HG02870 (cell line): ENCODE measurements at regions not wholly inside any gene's neighbourhood (a gene's known extent, or its start where the extent isn't known, plus 50 kb on each side); places are given as distances from the start of the nearest gene placed in this dataset.
A peak's percentile ranks its signal among the peaks of the same experiment; 100 is the strongest.
"Not testable (repeated sequence)": the region's sequence is repeated elsewhere in the genome, so short reads cannot be mapped to it uniquely, and the experiment has no call there.

Experiments used
- ATAC-seq: cut with Tn5 transposase; IDR thresholded peaks from one replicate; pipeline ENCODE4 v1.9.1; 2021; ENCODE audit warnings: mild to moderate bottlenecking, moderate library complexity; ENCODE audit not compliant: unreplicated experiment

DNA sequence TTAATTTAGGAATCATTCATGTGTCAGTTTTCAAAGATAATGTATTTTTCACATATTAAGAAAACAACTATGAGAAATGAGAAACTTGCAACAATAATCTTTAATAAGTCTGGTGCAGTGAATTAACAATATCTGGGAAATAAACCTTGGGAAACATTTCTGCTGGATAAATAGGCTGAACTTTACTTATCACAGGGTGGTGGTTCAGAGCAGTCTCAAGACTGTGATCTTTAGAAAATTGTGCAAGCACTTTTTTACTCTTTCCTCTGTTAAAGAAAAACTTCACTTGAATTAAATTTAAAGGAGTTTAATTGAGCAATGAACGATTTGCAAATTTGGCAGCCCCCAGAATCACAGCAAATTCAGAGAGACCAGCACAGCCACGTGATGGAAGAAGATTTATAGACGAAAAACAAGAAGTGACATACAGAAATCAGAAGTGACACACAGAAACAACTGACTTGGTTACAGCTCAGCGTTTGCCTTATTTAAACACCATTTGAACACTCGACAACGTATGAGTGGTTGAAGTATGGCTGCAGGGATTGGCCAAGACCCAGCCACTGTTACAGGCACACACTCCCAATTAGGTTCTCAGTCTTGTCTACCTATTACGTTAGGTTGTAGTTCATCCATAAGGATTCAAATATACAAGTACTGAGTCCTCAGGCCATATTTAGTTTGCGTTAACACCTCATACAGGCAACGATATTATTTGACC, 631.9 kb downstream of the SLCO4C1 start:
- no peak for ATAC-seq

DNA sequence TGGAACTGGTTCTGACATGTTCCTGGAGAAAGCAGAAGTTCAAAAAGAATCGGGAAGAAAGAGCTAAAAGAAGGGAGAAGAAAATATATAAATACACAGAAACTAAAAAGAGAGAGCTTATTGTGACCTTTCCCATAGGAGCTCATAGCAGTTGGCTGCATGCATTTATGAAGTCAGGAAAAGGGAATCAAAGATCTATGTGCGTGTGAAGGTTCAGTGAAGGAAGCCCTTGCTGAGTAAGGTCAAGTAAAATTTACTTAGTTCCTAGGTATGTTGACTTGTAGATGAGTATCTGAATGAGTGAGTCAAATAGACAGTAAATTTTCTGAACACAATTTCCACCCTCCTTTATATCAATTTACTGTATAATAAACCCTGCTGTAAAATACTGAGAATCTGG, 632.5 kb downstream of the SLCO4C1 start:
- ATAC-seq = no peak

DNA sequence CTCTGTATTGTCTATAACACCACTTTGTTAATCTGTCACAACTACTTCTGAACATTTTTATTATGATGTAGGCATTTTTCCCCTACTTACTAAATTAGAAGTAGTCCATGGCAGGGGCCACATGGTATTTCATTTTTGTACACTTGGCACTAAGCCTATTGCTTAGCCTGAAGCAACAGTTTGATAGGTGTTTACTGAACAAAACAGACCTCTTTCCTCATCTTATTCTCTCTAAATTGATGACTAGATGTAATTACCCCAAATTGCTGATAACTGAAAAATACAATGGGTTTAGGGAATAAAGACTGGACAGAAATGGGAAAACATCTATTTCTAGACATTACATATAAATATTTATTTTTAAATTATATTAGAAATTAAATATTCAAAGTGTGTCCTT, 633.8 kb downstream of the SLCO4C1 start:
- ATAC-seq = no peak

DNA sequence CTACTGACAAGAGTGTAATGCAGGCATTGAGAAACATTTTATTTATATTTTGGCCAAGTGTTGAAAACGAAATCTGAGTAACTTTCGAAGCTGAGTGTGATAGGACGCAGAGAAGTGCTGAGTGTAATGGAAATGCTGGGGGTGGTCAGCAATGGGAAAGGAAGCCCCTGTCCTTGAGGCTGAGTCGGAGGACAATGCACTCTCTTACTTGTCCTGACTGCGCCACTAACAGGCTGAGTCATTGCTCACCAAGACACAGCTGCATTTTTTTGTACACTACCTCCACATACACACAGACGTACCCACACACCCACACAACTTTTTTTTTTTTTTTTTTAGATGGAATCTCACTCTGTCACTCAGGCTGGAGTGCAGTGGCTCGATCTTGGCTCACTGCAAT, 637.7 kb downstream of the SLCO4C1 start:
- no peak for ATAC-seq

DNA sequence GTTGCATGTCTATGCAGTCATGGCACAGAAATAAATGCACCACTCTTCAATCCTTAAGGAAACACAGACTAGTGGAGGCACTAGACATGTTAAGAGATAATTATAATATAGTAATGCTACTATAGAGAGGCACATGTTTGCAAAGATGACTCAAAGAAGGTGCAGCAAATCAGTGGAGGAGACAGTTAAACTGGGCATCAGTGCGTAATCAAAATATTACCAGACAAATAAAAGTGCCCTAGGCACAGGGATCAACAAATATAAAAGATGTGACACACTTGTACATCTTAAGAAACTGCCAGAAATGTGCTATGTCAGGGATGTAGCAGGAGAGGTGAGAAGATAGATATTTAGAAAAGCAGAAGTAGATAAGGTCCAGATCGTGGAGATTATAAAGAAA, 642.1 kb downstream of the SLCO4C1 start:
- no peak for ATAC-seq

DNA sequence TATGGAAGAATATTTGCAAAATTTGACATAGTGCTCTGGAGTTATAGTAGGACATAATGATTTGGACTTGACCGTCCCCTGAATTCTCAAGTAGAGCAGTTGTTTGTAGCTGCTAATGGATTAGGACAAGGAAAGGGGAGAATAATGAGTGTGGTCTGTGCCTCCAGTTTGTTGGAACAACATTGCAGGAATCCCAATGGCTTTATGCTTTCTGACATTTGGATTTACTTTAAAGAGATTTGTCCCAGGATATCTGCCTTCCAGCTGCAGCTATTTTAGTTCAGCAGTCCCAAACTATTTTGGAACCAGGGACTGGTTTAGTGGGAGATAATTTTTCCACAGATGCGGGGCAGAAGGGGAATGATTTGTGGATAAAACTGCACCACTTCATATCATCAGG, 648.2 kb downstream of the SLCO4C1 start:
- ATAC-seq = no peak

DNA sequence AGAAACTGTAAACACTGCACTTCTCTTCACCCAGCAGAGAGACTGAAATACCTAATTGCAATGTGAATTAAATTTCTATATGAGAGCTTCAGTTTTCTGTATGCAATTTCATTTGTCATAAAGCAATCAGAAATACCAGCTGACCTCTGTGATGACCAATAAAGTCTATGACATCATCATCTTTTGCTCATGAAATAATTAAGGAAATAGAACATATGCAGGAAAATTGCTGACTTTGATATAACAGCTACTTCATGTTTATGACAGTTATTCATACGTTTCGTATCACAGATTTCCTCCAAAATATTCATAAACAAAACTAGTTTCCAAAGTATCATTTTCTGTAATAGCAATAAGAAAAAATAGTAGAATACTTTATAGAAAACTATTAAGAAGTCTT, 652.3 kb downstream of the SLCO4C1 start:
- no peak for ATAC-seq

DNA sequence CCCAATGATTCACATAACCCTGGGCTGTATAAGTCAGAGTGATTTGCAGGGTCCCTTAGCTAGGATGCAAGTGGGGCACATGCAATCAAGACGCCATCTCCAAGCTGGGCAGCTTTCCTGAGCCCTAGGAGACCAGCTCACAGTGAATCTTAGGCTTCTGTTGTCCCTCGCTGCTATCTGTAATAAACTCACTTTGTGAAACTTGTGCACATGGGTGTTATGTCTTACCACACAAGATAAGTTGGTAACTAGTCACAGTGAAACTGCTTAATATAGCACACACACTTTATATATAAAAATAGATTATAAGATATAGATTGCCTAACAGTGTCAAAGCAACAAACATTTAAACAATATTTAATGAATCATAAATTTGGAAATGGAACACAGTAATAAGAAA, 658.5 kb downstream of the SLCO4C1 start:
- ATAC-seq = no peak

DNA sequence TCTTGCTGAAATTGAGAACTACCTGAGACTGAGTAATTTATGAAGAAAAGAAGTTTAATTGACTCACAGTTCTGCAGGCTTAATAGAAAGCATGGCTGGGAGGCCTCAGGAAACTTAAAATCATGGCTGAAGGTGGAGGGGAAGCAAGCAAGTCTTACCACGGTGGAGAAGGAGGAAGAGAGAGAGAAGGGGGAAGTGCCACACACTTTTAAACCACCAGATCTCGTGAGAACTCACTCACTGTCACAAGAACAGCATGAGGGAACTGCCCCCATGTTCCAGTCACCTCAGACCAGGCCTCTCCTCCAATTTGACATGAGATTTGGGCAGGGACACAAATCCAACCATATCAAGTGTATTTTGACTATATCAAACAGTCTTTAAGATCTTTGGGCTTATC, 668.3 kb downstream of the SLCO4C1 start:
- not testable (repeated sequence) for ATAC-seq

DNA sequence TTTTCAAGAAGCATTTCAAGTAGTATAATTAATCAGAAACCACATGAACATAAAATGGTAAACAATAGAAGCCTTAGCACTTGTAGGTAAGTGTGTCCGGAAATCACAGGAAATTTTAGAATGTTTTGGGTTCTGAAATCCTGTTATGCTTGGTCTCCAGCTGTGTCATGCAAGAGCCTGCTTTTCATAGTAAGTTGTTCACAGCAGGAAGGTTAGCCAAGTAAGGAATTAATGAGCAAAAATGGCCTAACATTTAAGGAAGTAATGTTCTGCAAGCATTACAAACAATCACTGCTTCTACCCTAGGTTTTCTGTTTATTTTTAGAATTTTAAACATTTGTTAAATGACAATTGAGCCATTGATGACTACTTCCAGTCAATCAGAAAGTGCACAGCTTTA, 669.5 kb downstream of the SLCO4C1 start:
- ATAC-seq = no peak

DNA sequence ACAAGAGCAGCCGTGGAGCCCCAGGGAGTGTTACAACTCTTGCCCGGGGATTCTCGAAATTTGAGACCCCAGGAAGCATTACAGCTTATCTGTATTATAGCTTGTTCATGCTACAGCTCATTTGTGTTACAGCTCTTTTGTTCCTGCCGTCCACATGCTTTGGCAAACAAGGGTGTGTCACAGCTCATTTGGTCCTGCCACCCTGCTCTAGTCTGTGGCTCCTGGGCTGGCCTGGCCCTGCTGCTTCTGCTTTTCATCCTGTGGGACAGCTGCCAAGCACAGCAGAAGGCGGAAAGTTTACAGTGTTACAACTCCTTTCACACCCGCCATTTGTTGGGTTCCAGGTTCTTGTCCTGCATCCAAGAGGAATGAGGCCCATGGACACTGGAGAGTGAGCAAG, 685.0 kb downstream of the SLCO4C1 start:
- no peak for ATAC-seq

DNA sequence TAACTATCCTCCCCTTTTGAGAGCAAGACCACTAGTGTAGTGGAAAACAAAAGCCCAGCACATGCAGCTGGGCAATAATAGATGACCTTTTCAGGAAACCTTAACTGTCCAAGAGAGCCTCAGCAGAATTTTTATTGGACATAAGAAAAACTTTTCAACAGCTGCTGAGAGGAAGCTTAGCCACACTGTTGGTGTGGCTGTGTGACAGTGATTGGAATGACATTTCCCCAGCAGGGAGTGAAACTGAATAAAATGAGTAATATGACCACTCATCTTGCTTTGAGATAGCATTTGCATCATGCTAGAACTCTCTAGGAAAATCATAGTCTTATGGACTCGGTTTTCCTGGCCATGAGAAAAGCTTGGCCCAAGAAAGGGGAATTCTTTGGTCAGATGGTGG, 687.8 kb downstream of the SLCO4C1 start:
- ATAC-seq = no peak

DNA sequence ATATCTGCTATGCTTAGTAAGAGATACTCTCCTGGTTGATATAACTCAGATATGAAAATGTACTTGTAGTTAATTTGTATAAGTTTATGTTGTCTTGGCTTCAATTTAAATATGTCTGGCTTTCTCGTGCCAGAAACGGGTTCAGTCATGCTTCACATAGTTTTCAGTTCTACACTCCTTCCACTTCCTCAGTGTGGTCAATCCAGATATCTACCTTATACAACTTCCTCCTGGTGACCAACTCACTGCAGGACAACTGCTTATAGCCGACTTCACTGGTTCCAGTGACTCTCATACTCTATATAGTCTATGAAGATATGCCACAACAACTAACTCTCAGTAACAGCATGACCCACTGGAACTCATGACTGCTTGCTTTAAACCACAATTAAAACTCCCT, 690.4 kb downstream of the SLCO4C1 start:
- peak; percentile 76 for ATAC-seq

DNA sequence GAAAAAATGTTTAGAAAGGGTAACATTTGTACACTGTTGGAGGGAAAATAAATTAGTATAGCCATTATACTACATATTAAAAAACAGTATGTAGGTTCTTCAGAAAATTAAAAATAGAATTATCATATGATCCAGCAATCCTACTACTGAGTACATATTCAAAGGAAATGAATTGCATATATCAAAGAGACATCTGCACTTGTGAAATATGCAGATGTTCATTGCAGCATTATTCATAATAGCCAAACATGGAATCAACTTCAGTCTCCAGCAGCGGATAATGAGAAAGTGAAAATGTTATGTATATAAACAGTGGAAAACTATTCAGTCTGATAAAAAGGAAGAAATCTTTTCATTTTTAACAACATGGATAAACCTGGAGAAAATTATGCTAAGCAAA, 695.5 kb downstream of the SLCO4C1 start:
- no peak for ATAC-seq

DNA sequence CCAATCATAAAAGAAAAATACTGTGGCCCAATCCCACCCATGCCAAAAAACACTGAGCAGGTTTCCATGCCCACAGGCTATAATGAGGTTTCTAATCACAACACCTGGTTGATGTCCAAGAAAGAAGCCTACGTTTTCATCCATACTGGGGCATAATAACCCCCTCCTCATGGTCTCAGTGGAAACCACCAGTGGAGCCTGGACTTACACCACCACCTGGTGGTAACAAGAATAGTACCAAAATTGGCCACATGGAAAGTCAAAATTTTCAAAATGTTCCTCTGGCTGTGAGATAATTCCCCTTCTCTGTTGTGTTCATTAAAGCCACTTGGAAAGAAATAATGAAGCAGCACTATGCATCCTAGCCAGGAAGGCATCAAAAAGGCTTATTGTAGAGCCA, 687.3 kb upstream of the ST8SIA4 start:
- no peak for ATAC-seq

DNA sequence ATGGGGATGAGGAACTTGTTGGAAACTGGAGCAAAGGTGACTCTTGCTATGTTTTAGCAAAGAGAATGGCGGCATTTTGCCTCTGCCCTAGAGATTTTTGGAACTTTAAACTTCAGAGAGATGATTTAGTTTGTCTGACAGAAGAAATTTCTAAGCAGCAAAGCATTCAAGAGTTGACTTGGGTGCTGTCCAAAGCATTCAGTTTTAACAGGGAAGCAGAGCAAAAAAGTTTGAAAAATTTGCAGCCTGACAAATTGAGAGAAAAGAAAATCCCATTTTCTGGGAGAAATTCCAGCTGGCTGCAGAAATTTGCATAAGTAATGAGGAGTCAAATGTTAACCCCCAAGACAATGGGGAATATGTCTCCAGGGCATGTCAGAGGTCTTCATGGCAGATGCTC, 682.3 kb upstream of the ST8SIA4 start:
- no peak for ATAC-seq

DNA sequence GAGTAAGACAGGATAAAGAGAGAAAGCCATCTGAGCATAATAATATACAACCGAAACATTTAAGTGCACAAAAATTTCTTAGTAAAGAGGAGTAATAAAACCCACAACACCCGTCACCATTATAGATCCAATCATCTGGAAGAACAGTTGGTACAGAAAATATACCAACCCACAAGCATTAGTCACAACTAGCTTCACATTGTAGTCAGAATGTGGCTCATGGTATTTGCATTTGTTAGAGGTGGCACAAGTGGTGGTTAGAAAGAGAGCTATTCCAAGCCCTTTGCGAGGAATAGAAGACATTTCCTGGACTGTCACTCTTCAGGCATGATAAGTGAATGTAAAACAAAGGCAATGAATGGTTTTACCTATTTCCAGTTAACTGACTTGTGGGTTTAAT, 677.5 kb upstream of the ST8SIA4 start:
- no peak for ATAC-seq

DNA sequence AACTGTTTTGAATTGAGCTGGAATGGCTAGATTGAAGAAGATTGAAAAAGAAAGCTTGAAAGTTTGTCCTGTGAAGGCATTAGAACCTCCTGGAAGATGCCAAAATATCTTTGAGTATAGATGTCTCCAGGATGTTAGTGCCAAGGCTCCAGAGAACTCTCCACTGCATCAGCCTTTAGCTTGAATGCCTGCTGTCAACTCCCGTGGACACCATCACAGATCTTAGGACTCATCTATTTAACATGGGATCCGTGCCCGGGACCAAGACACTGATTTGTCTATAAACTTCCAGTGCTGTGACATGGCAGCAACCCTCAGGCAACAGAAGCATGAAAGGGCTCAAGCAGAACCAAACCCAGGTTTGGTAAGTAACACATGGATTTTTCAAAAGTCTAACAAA, 670.9 kb upstream of the ST8SIA4 start:
- ATAC-seq = no peak

DNA sequence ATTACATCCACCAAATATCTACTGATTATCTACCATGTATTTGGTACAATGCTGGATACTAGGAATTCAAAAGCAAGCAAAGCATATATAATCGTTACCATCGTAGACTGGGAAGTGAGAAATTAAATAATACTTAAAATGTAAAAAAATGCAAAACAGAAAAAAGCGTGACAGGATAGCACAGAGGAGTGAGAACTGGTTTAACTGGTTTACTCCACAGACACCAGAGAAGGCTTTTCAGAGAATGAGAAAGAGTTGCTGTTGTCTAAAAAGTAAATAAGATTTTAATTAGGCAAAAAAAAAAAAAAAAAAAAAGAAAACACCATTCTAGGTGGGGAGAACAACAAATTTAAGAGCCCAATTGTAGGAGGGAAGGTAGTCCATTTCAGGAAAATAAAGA, 657.9 kb upstream of the ST8SIA4 start:
- ATAC-seq = no peak

DNA sequence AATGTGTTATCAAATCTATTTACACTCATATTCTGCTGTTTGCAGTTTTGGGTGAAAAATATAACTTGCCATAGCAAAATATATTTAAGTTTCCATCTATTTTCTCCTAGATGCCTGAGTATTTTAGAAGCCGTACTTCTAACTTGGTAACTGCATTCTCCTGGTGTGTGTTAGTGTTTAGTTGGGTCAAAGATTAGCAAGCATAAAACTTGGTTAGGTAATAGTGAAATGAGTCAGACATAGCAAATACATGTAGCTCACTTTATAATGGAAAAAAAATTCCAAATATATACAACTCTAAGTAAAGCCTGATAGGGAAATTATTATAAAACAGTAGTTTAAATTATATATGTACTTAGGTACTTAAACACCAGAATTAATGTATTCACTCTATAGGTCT, 640.7 kb upstream of the ST8SIA4 start:
- no peak for ATAC-seq

DNA sequence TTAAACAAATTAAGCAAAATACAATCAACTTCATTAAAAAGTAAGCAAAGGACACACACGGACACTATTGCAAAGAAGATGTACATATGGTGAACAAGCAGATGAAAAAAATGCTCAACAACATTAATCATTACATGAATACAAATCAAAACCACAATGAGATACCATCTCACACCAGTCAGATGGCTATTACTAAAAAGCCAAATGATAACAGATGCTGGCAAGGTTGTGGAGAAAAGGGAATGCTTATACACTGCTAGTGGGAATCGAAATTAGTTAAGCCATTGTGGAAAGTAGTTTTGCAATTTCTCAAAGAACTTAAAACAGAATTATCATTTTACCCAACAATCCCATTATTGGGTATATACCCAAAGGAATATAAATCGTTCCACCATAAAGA, 636.2 kb upstream of the ST8SIA4 start:
- no peak for ATAC-seq

DNA sequence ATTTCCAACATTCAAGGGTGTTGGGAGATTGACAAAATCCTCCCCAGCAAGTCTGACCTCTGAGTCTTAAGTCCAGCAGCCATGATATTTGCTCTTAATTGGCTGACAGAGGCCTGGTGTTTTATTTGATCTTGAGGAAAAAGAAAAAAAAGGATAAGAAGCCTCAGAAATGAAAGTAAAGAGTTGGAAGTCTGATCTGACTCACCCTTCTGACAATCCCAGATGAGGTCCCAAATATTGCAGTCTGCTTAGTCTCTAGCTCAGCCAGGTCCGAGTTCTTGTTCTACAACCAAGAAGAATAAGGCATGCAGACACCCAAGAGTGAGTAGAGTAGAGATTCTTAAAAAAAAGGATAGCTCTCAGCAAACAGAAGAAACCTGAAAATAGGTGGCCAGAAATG, 632.5 kb upstream of the ST8SIA4 start:
- no peak for ATAC-seq

DNA sequence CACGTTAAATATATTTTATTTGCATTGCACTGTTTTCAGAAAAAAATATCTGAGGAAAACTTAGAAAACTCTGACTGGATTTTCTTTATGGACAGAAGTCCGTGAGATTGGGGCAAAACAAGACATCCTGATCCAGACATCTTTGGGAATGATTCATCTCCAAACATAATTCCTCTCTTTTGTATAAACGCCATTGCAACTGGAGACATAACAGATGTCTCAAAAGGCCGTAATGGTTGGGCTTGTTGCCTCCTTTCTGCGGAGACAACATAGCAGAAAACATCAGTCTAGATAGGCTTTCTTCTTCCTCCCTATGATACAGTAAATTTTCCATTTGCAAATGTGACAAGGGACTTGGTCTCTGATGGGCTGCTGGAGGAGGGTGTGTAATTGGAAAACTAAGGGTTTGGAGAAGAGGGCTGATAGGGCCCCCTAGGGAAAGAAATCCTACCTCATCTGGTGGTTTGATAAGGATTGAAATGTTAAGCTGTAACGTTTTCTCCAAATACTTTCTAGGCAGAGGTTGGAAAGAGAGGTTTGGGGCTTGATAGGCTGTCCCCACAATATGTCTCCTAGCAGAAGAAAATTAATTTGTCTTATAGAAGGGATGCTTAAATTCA, 631.5 kb upstream of the ST8SIA4 start:
- ATAC-seq = no peak
